D341Med (cell line): ENCODE measurements at regions not wholly inside any gene's neighbourhood (a gene's known extent, or its start where the extent isn't known, plus 50 kb on each side); places are given as distances from the start of the nearest gene placed in this dataset.

Source experiments
- DNase-seq: peaks from one replicate; pipeline ENCODE4 v3.0.0; 2012; ENCODE audit warnings: low spot score

GRCh38 chr21:22399681-22400514 is 1401.7 kb downstream of the NCAM2 start:
- DNase-seq: no peak

- no peak for DNase-seq
Observed at GRCh38 chr21:22409571-22409970, 1411.4 kb downstream of the NCAM2 start.

- DNase-seq: no peak
Observed at GRCh38 chr21:22416555-22416954, 1418.3 kb downstream of the NCAM2 start.

- no peak for DNase-seq
Observed at GRCh38 chr21:22421416-22422180, 1423.4 kb downstream of the NCAM2 start.

GRCh38 chr21:22438428-22439086 is 1440.3 kb downstream of the NCAM2 start:
- DNase-seq: no peak

GRCh38 chr21:22444990-22445389 is 1446.8 kb downstream of the NCAM2 start:
- DNase-seq: no peak

GRCh38 chr21:22450507-22450906 is 1452.3 kb downstream of the NCAM2 start:
- DNase-seq: no peak

- no peak for DNase-seq
Observed at GRCh38 chr21:22456241-22456640, 1458.0 kb downstream of the NCAM2 start.

- DNase-seq: no peak
Observed at GRCh38 chr21:22468893-22469292, 1470.7 kb downstream of the NCAM2 start.

GRCh38 chr21:22474403-22474802 is 1476.2 kb downstream of the NCAM2 start:
- DNase-seq: no peak

- no peak for DNase-seq
Observed at GRCh38 chr21:22476214-22476613, 1478.0 kb downstream of the NCAM2 start.

- no peak for DNase-seq
Observed at GRCh38 chr21:22476726-22477646, 1478.8 kb downstream of the NCAM2 start.

GRCh38 chr21:22490049-22490448 is 1491.8 kb downstream of the NCAM2 start:
- DNase-seq: no peak

- DNase-seq: no peak
Observed at GRCh38 chr21:22516230-22516629, 1518.0 kb downstream of the NCAM2 start.

- DNase-seq: no peak
Observed at GRCh38 chr21:22535630-22536029, 1537.4 kb downstream of the NCAM2 start.

- no peak for DNase-seq
Observed at GRCh38 chr21:22536509-22536908, 1538.3 kb downstream of the NCAM2 start.

- DNase-seq: no peak
Observed at GRCh38 chr21:22544747-22545146, 1546.5 kb downstream of the NCAM2 start.

GRCh38 chr21:22552390-22552789 is 1554.2 kb downstream of the NCAM2 start:
- no peak for DNase-seq

GRCh38 chr21:22554690-22555316 is 1556.6 kb downstream of the NCAM2 start:
- no peak for DNase-seq

- DNase-seq: no peak
Observed at GRCh38 chr21:22556829-22557228, 1558.6 kb downstream of the NCAM2 start.

GRCh38 chr21:22561946-22562345 is 1563.7 kb downstream of the NCAM2 start:
- DNase-seq: no peak
